Testis (tissue), 2 donors: ENCODE measurements at regions not wholly inside any gene's neighbourhood (a gene's known extent, or its start where the extent isn't known, plus 50 kb on each side); places are given as distances from the start of the nearest gene placed in this dataset.

Experiments
- DNase-seq: peaks from one replicate; pipeline ENCODE4 v3.0.0-alpha.2; 2019
- H3K27ac ChIP-seq, 2 donors: fragments of 200-600 bp; sonication (generic); one replicate each; pipeline ENCODE4 v1.5.1; 2019
- H3K27me3 ChIP-seq: fragments of 200-600 bp; sonication (generic); one replicate; pipeline ENCODE4 v1.5.1; 2019
- H3K36me3 ChIP-seq: fragments of 200-600 bp; sonication (generic); one replicate; pipeline ENCODE4 v1.5.1; 2017; ENCODE audit warnings: low read depth; ENCODE audit errors: missing control alignments
- H3K4me1 ChIP-seq: fragments of 200-600 bp; sonication (generic); one replicate; pipeline ENCODE4 v1.5.1; 2019
- H3K4me3 ChIP-seq, 2 donors: fragments of 200-600 bp; sonication (generic); one replicate each; pipeline ENCODE4 v1.5.1; 2017 to 2019
- H3K9me3 ChIP-seq: fragments of 200-600 bp; sonication (generic); one replicate; pipeline ENCODE4 v1.5.1; 2017
- POLR2A ChIP-seq: fragments of 450-650 bp; IDR thresholded peaks from one replicate; pipeline ENCODE4 v1.6.1; 2017; ENCODE audit warnings: antibody characterized with exemption, mild to moderate bottlenecking, moderate library complexity
- WGBS, 2 donors: methylation state at CpG; one replicate each; pipeline ENCODE4 v1.1.5; 2018; 5-methylcytosine and 5-hydroxymethylcytosine counted together
- intact Hi-C: fragments of 100-400 bp; cut with DNase I; formaldehyde crosslinking; loops from one replicate; pipeline ENCODE4 v1.15.1; 2023; ENCODE audit warnings: low total_unique reads
- TF ChIP-seq, protein P1 (sequence below), 3 experiments: fragments of 450-650 bp in 2 of 3; fragments of 200-600 bp in 1 of 3; sonication (generic) in 1 of 3; IDR thresholded peaks; one replicate each; pipeline ENCODE4 v1.5.1; 2016 to 2019; ENCODE audit warnings: antibody characterized with exemption in 3 of 3, mild to moderate bottlenecking in 2 of 3, moderate library complexity in 1 of 3

DNA sequence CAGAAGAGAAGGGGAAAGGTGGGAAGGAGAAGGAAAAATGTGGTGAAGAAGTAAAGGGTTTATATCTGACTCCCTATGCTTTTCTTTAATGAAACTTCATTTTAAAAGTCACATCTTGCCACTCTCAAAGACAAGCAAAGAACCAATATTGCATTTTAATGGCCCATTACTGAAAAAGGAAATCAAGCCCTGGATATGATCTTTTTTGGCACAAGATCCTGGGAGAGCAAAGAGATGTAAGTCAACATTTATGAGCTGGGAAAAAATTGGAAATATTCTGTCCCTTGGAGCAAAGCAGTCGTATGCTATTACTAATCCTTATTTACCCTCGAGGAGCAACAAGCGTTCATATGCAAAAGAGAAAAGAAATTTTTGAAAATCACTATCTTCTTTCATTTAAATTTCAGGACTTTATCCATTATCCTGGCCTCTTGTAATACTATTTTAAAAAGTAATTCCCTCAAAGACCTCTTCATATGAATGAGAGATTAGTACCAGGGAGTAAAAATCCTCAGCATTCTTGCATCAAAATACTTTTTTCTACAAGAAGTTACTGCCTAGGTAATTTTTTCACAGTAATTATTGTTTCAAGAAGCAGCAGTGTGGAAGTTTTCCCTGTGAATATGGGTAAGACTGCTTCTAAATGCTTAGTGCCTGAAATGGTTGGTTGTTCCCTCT is 435.3 kb upstream of the PDZRN3 start:
- Histone ChIP-seq H3K4me3 (no peak overlapping the region), H3K27me3 (no peaks in the 10 kb centered on the region), H3K9me3 (no peaks in the 10 kb centered on the region), H3K36me3 (no peaks in the 10 kb centered on the region), H3K27ac (no peak overlapping the region), H3K4me1 (no peaks in the 10 kb centered on the region)
- intact Hi-C loops, result no loop called here
- 68 to 70% methylated on average over 3 of the region's 3 CpGs for WGBS, 2 donors
- TF ChIP-seq, protein P1, sequence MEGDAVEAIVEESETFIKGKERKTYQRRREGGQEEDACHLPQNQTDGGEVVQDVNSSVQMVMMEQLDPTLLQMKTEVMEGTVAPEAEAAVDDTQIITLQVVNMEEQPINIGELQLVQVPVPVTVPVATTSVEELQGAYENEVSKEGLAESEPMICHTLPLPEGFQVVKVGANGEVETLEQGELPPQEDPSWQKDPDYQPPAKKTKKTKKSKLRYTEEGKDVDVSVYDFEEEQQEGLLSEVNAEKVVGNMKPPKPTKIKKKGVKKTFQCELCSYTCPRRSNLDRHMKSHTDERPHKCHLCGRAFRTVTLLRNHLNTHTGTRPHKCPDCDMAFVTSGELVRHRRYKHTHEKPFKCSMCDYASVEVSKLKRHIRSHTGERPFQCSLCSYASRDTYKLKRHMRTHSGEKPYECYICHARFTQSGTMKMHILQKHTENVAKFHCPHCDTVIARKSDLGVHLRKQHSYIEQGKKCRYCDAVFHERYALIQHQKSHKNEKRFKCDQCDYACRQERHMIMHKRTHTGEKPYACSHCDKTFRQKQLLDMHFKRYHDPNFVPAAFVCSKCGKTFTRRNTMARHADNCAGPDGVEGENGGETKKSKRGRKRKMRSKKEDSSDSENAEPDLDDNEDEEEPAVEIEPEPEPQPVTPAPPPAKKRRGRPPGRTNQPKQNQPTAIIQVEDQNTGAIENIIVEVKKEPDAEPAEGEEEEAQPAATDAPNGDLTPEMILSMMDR (IDR thresholded peaks at IDR 0.05), result no peak
- TF ChIP-seq POLR2A, result no peak
- no peak for DNase-seq

GRCh38 chr3:74059301-74059922 is 434.7 kb upstream of the PDZRN3 start:
- no peaks in the 10 kb centered on the region for H3K9me3 ChIP-seq
- intact Hi-C loops, result no loop called here
- no peaks in the 10 kb centered on the region for H3K36me3 ChIP-seq
- 66 to 76% methylated on average over 3 of the region's 3 CpGs for WGBS, 2 donors
- H3K27me3 ChIP-seq, result no peaks in the 10 kb centered on the region
- no peaks in the 10 kb centered on the region for H3K4me1 ChIP-seq
- H3K27ac ChIP-seq, result no peak overlapping the region
- TF ChIP-seq, protein P1 (IDR thresholded peaks at IDR 0.05), result no peak
- TF ChIP-seq POLR2A, result no peak
- no peak overlapping the region for H3K4me3 ChIP-seq
- no peak for DNase-seq

GRCh38 chr3:74057169-74057568 is 432.4 kb upstream of the PDZRN3 start:
- no peak for DNase-seq
- WGBS, 2 donors, result 86 to 91% methylated on average over 1 of the region's 1 CpG
- TF ChIP-seq POLR2A, result no peak
- TF ChIP-seq, protein P1 (IDR thresholded peaks at IDR 0.05), result no peak
- H3K27me3 ChIP-seq, result no peaks in the 10 kb centered on the region
- H3K36me3 ChIP-seq, result no peaks in the 10 kb centered on the region
- H3K9me3 ChIP-seq, result no peaks in the 10 kb centered on the region
- intact Hi-C loops, result no loop called here
- H3K27ac ChIP-seq, result no peak overlapping the region
- no peaks in the 10 kb centered on the region for H3K4me1 ChIP-seq
- no peak overlapping the region for H3K4me3 ChIP-seq

- no peak for DNase-seq
- intact Hi-C loops, result no loop called here
- Histone ChIP-seq H3K27ac (no peak overlapping the region), H3K4me3 (no peak overlapping the region), H3K4me1 (no peaks in the 10 kb centered on the region), H3K36me3 (no peaks in the 10 kb centered on the region), H3K27me3 (no peaks in the 10 kb centered on the region), H3K9me3 (no peaks in the 10 kb centered on the region)
- TF ChIP-seq, protein P1 (IDR thresholded peaks at IDR 0.05), result no peak
- no peak for TF ChIP-seq POLR2A
- 58 to 62% methylated on average over 3 of the region's 3 CpGs for WGBS, 2 donors
These were observed 430.3 kb upstream of the PDZRN3 start for GRCh38 chr3:74055061-74055460.

GRCh38 chr3:74054566-74054965 is 429.8 kb upstream of the PDZRN3 start:
- Histone ChIP-seq H3K27ac (no peak overlapping the region), H3K4me1 (no peaks in the 10 kb centered on the region), H3K9me3 (no peaks in the 10 kb centered on the region), H3K4me3 (no peak overlapping the region), H3K36me3 (no peaks in the 10 kb centered on the region), H3K27me3 (no peaks in the 10 kb centered on the region)
- TF ChIP-seq POLR2A, result no peak
- TF ChIP-seq, protein P1 (IDR thresholded peaks at IDR 0.05), result no peak
- intact Hi-C loops, result no loop called here
- DNase-seq, result no peak
